ENCODE measurements at regions not wholly inside any gene's neighbourhood (a gene's known extent, or its start where the extent isn't known, plus 50 kb on each side); places are given as distances from the start of the nearest gene placed in this dataset.
"Not testable (repeated sequence)": the region's sequence is repeated elsewhere in the genome, so short reads cannot be mapped to it uniquely, and the experiment has no call there.

DNA sequence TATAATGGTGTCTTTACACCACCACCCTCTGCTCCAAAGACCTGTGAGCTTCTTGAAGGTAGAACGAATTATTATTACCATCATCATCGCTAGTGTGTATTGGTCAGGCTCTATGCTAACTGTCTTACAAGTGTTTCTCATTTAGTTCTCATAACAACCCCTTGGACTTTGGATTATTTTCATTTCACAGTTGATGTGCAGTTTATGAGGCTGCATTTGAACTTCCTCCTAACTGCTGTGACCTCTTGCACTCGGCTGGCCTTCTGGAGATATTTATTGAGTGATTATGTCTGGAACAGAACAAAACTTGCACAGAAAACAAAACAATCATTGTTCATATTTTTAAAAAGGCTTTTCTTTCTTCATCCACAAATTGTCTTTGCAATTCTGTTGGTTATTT, 306.3 kb upstream of the SGCD start:
- intact Hi-C loops (cut with DNase I): no loop called here
- no peak for DNase-seq (ENCODE audit: low spot score)

- DNase-seq (ENCODE audit: low spot score): no peak
- intact Hi-C loops (cut with DNase I): no loop called here
Observed at GRCh38 chr5:156021866-156022265, 305.1 kb upstream of the SGCD start.

GRCh38 chr5:156025656-156026055, 301.3 kb upstream of the SGCD start:
- DNase-seq (ENCODE audit: low spot score): no peak
- intact Hi-C loops (cut with DNase I): no loop called here

- no peak for DNase-seq (ENCODE audit: low spot score)
- intact Hi-C loops (cut with DNase I): loop anchor here (10.0 kb wide), 1 partner anchor 296 kb away; no protein-coding TSS in a partner anchor
Observed at GRCh38 chr5:156031181-156031580, 295.8 kb upstream of the SGCD start.

DNA sequence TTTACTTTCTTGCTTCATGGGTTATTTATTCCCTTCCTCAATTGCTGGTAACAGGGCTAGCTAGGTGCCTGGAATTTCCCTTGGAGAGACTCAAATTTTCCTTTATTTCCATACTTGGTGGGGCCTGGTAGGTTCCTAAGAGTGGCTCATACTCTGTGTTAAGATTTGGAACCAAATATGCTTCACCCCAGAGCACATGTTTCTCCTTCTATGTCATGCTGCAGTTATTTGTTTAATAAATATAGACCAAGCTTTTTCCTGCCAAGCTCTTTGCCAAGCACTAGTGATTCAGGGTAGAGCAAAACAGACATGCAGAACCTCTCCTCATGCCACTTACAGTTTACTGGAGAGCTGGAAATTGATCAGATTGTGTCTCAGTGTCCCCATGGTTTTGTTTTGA, 290.3 kb upstream of the SGCD start:
- no peak for DNase-seq (ENCODE audit: low spot score)
- intact Hi-C loops (cut with DNase I): loop anchor here (10.0 kb wide), 1 partner anchor 302 kb away; no protein-coding TSS in a partner anchor

- DNase-seq (ENCODE audit: low spot score): no peak
- intact Hi-C loops (cut with DNase I): loop anchor here (10.0 kb wide), 1 partner anchor 303 kb away; no protein-coding TSS in a partner anchor
Observed at GRCh38 chr5:156037151-156037909, 289.6 kb upstream of the SGCD start.

DNA sequence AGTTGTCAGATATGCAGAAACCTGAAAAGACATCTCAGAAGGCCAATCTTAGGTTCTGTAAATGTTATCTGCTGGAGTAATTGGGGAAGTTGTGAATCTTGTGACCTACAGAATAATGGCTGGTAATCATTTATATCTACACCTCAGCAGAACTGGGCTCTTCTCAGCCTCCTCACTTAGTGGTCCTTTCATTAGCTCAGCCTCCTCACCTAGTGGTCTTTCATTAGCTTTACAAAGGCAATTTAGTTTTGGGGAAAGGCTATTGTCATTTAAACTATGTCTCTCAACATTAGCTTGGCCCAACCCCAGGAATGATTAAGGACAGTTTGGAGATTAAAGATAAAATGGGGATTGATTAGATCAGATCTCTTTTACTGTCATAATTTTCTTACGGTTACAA, 284.2 kb upstream of the SGCD start:
- no peak for DNase-seq (ENCODE audit: low spot score)
- intact Hi-C loops (cut with DNase I): no loop called here

GRCh38 chr5:156043351-156043750, 283.6 kb upstream of the SGCD start:
- DNase-seq (ENCODE audit: low spot score): no peak
- intact Hi-C loops (cut with DNase I): no loop called here

- DNase-seq (ENCODE audit: low spot score): no peak
- intact Hi-C loops (cut with DNase I): no loop called here
Observed at GRCh38 chr5:156051972-156052371, 275.0 kb upstream of the SGCD start.

DNA sequence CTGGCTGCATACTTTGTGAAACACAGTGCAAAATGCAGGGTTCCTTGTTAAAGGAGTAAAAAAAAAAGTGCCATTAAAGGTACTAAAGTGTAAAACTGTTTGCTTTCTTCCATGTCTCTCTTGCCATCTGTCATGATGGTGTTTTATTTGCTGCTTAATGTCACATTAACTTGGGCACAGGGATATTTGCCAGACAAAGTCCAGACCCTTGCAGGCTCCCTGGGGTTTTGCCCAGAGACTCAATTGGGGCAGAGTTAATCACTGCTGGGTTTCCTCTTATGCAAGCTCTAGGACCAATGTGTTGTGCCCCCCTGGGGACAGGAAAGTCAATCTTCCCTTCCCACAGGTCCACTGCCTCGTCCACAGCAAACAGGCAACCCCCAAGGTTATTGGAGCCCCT, 274.3 kb upstream of the SGCD start:
- intact Hi-C loops (cut with DNase I): no loop called here
- no peak for DNase-seq (ENCODE audit: low spot score)

- DNase-seq (ENCODE audit: low spot score): no peak
- intact Hi-C loops (cut with DNase I): no loop called here
Observed at GRCh38 chr5:156053056-156053455, 273.9 kb upstream of the SGCD start.

DNA sequence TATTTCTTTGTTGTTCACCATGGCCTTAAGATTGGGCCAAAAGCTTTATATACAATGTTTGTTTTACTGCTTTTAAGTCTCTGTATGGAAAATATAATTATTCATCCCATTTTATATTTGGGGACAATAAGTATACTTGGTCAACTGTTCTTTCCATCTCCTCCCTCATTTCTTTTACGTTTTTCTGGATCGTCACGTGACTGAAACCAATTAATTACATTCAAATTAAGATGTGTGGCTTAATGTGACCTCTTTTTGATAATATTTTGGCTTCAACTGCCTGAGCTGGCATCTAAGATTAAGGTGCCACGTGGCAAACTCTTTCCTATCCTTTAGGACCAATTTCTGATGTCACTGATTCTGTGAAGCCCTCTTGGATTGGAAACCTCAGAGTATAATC, 250.1 kb upstream of the SGCD start:
- intact Hi-C loops (cut with DNase I): no loop called here

GRCh38 chr5:156087577-156088110, 239.3 kb upstream of the SGCD start:
- no peak for DNase-seq (ENCODE audit: low spot score)
- intact Hi-C loops (cut with DNase I): no loop called here

More for the DNA sequence above, 250.1 kb upstream of the SGCD start:
- DNase-seq (ENCODE audit: low spot score): no peak

GRCh38 chr5:156089955-156090940, 236.7 kb upstream of the SGCD start:
- intact Hi-C loops (cut with DNase I); DNase-seq (ENCODE audit: low spot score): not testable (repeated sequence)

DNA sequence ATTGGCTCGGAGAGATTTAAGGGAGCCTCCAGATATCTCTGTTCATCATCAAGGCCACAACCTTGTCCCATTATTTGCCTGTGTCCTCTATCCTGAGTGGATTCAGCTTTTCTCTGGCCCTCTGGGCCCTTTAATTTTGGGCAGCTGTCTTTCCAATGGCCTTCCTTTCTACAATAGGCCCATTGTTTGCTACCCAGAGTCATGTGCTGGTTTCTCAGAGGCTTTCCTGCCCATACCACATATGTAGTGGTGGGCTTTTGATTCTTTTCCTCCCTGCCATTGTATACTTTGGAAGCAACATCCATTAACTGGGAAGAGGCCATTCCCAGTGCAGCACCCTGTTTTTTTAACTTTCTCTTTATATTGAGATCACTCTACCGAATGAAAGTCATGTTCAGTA, 233.9 kb upstream of the SGCD start:
- DNase-seq (ENCODE audit: low spot score): no peak
- intact Hi-C loops (cut with DNase I): no loop called here

GRCh38 chr5:156094001-156094400, 233.0 kb upstream of the SGCD start:
- no peak for DNase-seq (ENCODE audit: low spot score)
- intact Hi-C loops (cut with DNase I): no loop called here

GRCh38 chr5:156095709-156096241, 231.2 kb upstream of the SGCD start:
- DNase-seq (ENCODE audit: low spot score): no peak

DNA sequence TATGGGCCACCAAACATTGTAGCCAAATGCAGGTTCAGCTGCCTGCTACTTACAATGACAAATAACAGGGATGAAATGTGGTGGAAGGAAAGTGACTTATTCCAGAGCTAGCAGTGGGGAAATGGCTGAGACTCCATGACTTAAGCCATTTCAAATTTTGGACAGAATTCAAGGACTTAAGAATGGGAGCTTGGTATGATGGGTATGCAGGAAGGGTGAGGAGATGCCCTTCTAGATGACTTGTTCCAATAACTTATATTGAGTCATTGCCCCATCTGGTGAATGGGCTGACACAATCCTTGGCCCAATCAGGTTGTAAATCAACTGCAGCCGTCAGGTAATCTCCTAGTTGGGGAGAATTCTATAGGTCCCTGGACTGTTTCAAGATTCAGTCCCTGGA, 230.7 kb upstream of the SGCD start:
- intact Hi-C loops (cut with DNase I): no loop called here
- DNase-seq (ENCODE audit: low spot score): no peak

More at GRCh38 chr5:156095709-156096241, 231.2 kb upstream of the SGCD start:
- intact Hi-C loops (cut with DNase I): no loop called here

DNA sequence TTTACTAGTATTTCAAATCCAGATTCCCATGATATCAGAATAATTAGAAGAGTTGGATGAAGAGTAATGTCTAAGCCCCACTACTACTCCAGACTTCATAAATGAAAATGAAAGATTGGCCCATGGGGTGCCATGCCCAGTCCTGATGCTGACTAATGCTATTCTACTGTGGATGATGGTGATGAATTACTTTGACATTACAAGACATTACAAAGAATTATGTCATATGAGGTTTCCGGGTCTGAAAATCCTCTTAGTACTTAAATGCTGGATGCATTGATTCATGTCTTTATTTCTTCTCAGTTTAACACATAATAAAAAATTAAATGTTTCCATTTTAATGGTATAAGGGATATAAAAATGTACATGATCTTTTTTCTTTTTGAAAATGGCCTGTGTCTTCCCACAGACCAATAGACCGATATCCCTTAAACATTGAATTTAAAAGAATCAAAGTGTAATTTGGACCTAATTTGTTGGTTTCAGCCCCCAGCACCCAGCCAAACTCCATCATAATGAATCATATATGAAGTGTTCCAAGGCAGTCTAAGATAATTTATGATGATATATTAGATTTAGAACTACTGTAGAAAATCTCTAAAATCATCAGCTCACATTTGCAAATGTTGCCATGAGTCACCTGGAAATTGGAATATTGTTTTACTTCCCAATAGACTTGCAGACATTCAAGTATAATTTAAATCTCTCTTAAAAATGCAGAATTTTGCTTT, 223.6 kb upstream of the SGCD start:
- DNase-seq (ENCODE audit: low spot score): no peak
- intact Hi-C loops (cut with DNase I): no loop called here

All from cardiac septum (tissue), 1 donor.